ENCODE measurements at regions not wholly inside any gene's neighbourhood (a gene's known extent, or its start where the extent isn't known, plus 50 kb on each side); places are given as distances from the start of the nearest gene placed in this dataset.

GRCh38 chr9:28922891-28923290 lies 1349.6 kb upstream of the C9orf72 start:
- Mint-ChIP-seq H3K9me3 (ENCODE audit: unreplicated experiment) (no peaks in the 10 kb centered on the region), H3K4me1 (ENCODE audit: low read depth, unreplicated experiment) (peaks cover 8% of the 10 kb centered on the region), H3K36me3 (ENCODE audit: unreplicated experiment) (no peaks in the 10 kb centered on the region), H3K27me3 (ENCODE audit: unreplicated experiment) (no peaks in the 10 kb centered on the region), H3K27ac (ENCODE audit: unreplicated experiment) (no peak overlapping the region), H3K4me3 (ENCODE audit: unreplicated experiment) (no peak overlapping the region)
- no peak for DNase-seq
- no peak for TF ChIP-seq CTCF (IDR thresholded peaks at IDR 0.05; ENCODE audit: partially characterized antibody, unreplicated experiment)

GRCh38 chr9:28923351-28923750 lies 1350.1 kb upstream of the C9orf72 start:
- DNase-seq: no peak
- Mint-ChIP-seq H3K4me1 (ENCODE audit: low read depth, unreplicated experiment) (peaks cover 8% of the 10 kb centered on the region), H3K36me3 (ENCODE audit: unreplicated experiment) (no peaks in the 10 kb centered on the region), H3K27ac (ENCODE audit: unreplicated experiment) (no peak overlapping the region), H3K9me3 (ENCODE audit: unreplicated experiment) (no peaks in the 10 kb centered on the region), H3K4me3 (ENCODE audit: unreplicated experiment) (no peak overlapping the region), H3K27me3 (ENCODE audit: unreplicated experiment) (no peaks in the 10 kb centered on the region)
- TF ChIP-seq CTCF (IDR thresholded peaks at IDR 0.05; ENCODE audit: partially characterized antibody, unreplicated experiment): no peak

- H3K9me3 Mint-ChIP-seq (ENCODE audit: unreplicated experiment): no peaks in the 10 kb centered on the region
Measured at GRCh38 chr9:28925157-28925556, 1351.9 kb upstream of the C9orf72 start.

GRCh38 chr9:28926306-28926705 lies 1353.0 kb upstream of the C9orf72 start:
- no peaks in the 10 kb centered on the region for H3K27me3 Mint-ChIP-seq (ENCODE audit: unreplicated experiment)
- no peaks in the 10 kb centered on the region for H3K36me3 Mint-ChIP-seq (ENCODE audit: unreplicated experiment)
- no peak overlapping the region for H3K27ac Mint-ChIP-seq (ENCODE audit: unreplicated experiment)
- peaks cover 8% of the 10 kb centered on the region for H3K4me1 Mint-ChIP-seq (ENCODE audit: low read depth, unreplicated experiment)
- H3K4me3 Mint-ChIP-seq (ENCODE audit: unreplicated experiment): no peak overlapping the region
- H3K9me3 Mint-ChIP-seq (ENCODE audit: unreplicated experiment): no peaks in the 10 kb centered on the region
- DNase-seq: no peak
- TF ChIP-seq CTCF (IDR thresholded peaks at IDR 0.05; ENCODE audit: partially characterized antibody, unreplicated experiment): no peak

More at GRCh38 chr9:28925157-28925556, 1351.9 kb upstream of the C9orf72 start:
- DNase-seq: no peak
- TF ChIP-seq CTCF (IDR thresholded peaks at IDR 0.05; ENCODE audit: partially characterized antibody, unreplicated experiment): no peak
- no peaks in the 10 kb centered on the region for H3K36me3 Mint-ChIP-seq (ENCODE audit: unreplicated experiment)
- no peak overlapping the region for H3K27ac Mint-ChIP-seq (ENCODE audit: unreplicated experiment)
- no peaks in the 10 kb centered on the region for H3K27me3 Mint-ChIP-seq (ENCODE audit: unreplicated experiment)
- peaks cover 8% of the 10 kb centered on the region for H3K4me1 Mint-ChIP-seq (ENCODE audit: low read depth, unreplicated experiment)
- no peak overlapping the region for H3K4me3 Mint-ChIP-seq (ENCODE audit: unreplicated experiment)

GRCh38 chr9:28927691-28928090 lies 1354.4 kb upstream of the C9orf72 start:
- peaks cover 4% of the 10 kb centered on the region for H3K4me1 Mint-ChIP-seq (ENCODE audit: low read depth, unreplicated experiment)
- DNase-seq: no peak
- H3K4me3 Mint-ChIP-seq (ENCODE audit: unreplicated experiment): no peak overlapping the region
- no peak for TF ChIP-seq CTCF (IDR thresholded peaks at IDR 0.05; ENCODE audit: partially characterized antibody, unreplicated experiment)
- no peaks in the 10 kb centered on the region for H3K9me3 Mint-ChIP-seq (ENCODE audit: unreplicated experiment)
- no peaks in the 10 kb centered on the region for H3K27me3 Mint-ChIP-seq (ENCODE audit: unreplicated experiment)
- no peak overlapping the region for H3K27ac Mint-ChIP-seq (ENCODE audit: unreplicated experiment)
- H3K36me3 Mint-ChIP-seq (ENCODE audit: unreplicated experiment): no peaks in the 10 kb centered on the region
